ENCODE measurements at regions not wholly inside any gene's neighbourhood (a gene's known extent, or its start where the extent isn't known, plus 50 kb on each side); places are given as distances from the start of the nearest gene placed in this dataset.

DNA sequence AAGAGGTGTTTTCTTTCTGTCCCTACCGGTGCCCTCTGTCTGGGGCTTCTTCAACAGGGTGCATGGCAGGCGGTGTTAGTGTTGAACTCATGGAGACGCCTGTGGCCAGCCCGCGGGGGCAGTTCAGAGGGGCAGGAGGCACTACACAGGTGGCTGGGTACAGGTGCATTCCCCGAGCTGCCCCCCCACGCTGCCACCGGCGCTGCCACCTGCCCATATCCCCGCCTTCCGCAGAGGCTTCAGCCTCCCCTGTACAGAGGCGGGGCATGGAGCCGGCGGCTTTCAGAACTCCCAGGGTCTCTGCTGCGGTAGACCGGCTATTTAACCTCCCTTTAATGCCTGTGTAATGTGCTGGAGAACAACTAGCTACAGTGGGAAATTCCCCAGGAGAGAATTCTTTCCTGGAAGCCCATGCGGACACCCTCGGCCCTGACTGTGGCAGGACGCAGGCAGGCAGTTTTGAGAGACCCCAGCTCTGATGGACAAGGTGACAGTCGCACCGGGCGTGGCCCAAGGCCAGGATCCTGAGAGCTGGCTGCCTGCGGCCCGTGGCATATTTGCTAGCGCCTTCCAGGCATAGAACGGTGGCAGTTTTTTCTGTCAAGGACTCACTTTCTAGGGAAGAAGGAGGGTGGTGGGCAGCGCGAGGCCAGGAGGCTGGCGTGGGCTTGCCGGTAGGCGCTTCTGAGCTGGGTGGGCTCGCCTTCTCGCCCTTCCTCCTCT lies 53.7 kb upstream of the ZNF32 start:
- no peak overlapping the region for H3K27ac ChIP-seq (ENCODE audit: low read depth in 1 of 2, low read length in 2 of 2)
- no peaks in the 10 kb centered on the region for H3K4me1 ChIP-seq (ENCODE audit: control insufficient read depth in 4 of 4, insufficient read depth in 4 of 4, low read length in 3 of 4)
- H3K9me3 ChIP-seq (ENCODE audit: control insufficient read depth in 4 of 4, low read length in 3 of 4): no peaks in the 10 kb centered on the region
- H3K9ac ChIP-seq (ENCODE audit: low read depth in 1 of 2, low read length in 2 of 2): no peak overlapping the region
- WGBS: 90% methylated on average over 33 of the region's 33 CpGs
- TF ChIP-seq FOXA2 (IDR thresholded peaks at IDR 0.05) (no peak), FOXA1 (IDR thresholded peaks at IDR 0.05) (no peak)
- TF ChIP-seq, protein P1, sequence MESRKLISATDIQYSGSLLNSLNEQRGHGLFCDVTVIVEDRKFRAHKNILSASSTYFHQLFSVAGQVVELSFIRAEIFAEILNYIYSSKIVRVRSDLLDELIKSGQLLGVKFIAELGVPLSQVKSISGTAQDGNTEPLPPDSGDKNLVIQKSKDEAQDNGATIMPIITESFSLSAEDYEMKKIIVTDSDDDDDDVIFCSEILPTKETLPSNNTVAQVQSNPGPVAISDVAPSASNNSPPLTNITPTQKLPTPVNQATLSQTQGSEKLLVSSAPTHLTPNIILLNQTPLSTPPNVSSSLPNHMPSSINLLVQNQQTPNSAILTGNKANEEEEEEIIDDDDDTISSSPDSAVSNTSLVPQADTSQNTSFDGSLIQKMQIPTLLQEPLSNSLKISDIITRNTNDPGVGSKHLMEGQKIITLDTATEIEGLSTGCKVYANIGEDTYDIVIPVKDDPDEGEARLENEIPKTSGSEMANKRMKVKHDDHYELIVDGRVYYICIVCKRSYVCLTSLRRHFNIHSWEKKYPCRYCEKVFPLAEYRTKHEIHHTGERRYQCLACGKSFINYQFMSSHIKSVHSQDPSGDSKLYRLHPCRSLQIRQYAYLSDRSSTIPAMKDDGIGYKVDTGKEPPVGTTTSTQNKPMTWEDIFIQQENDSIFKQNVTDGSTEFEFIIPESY (IDR thresholded peaks at IDR 0.05): no peak
- no peak overlapping the region for H3K4me3 ChIP-seq (ENCODE audit: low read depth in 1 of 3, low read length in 3 of 3)
- H3K27me3 ChIP-seq (ENCODE audit: control insufficient read depth in 4 of 4, insufficient read depth in 4 of 4, low read length in 3 of 4): peaks cover 0 to 3% (median 0%) of the 10 kb centered on the region in 4 donors
- DNase-seq (ENCODE audit: low spot score): no peak
- H3K36me3 ChIP-seq (ENCODE audit: control insufficient read depth in 4 of 4, insufficient read depth in 3 of 4, low read depth in 1 of 4, low read length in 3 of 4): no peaks in the 10 kb centered on the region

DNA sequence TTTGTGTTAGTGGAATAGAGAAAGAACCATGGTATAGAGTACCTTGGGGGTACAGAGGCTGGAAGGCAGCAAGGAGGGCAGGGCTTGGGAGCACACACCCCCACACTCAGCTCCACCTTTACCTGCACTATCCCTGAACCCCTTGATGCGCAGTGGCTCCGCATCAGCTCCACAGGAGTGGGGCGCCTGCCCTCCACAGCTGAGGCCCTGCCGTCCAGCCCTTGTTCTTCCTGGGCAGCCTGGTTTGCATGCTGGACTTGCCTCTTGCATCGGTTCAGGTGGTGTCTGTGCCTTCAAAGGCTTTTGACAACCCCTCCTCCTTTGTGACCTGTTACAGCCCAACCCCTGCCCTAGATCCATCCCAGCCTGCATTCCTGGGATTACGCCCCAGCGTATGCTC lies 52.6 kb upstream of the ZNF32 start:
- no peak overlapping the region for H3K9ac ChIP-seq (ENCODE audit: low read depth in 1 of 2, low read length in 2 of 2)
- no peak for TF ChIP-seq EGR1 (IDR thresholded peaks at IDR 0.05; ENCODE audit: low read depth in 2 of 2)
- no peak for TF ChIP-seq RXRA (IDR thresholded peaks at IDR 0.05)
- no peak for TF ChIP-seq TAF1 (conservative IDR thresholded peaks at IDR 0.05)
- TF ChIP-seq SP1 (IDR thresholded peaks at IDR 0.05): no peak
- no peak for TF ChIP-seq HNF4A (conservative IDR thresholded peaks at IDR 0.05)
- TF ChIP-seq, protein P2, sequence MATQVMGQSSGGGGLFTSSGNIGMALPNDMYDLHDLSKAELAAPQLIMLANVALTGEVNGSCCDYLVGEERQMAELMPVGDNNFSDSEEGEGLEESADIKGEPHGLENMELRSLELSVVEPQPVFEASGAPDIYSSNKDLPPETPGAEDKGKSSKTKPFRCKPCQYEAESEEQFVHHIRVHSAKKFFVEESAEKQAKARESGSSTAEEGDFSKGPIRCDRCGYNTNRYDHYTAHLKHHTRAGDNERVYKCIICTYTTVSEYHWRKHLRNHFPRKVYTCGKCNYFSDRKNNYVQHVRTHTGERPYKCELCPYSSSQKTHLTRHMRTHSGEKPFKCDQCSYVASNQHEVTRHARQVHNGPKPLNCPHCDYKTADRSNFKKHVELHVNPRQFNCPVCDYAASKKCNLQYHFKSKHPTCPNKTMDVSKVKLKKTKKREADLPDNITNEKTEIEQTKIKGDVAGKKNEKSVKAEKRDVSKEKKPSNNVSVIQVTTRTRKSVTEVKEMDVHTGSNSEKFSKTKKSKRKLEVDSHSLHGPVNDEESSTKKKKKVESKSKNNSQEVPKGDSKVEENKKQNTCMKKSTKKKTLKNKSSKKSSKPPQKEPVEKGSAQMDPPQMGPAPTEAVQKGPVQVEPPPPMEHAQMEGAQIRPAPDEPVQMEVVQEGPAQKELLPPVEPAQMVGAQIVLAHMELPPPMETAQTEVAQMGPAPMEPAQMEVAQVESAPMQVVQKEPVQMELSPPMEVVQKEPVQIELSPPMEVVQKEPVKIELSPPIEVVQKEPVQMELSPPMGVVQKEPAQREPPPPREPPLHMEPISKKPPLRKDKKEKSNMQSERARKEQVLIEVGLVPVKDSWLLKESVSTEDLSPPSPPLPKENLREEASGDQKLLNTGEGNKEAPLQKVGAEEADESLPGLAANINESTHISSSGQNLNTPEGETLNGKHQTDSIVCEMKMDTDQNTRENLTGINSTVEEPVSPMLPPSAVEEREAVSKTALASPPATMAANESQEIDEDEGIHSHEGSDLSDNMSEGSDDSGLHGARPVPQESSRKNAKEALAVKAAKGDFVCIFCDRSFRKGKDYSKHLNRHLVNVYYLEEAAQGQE (IDR thresholded peaks at IDR 0.05): no peak
- TF ChIP-seq, protein P3, sequence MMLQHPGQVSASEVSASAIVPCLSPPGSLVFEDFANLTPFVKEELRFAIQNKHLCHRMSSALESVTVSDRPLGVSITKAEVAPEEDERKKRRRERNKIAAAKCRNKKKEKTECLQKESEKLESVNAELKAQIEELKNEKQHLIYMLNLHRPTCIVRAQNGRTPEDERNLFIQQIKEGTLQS (IDR thresholded peaks at IDR 0.05): no peak
- no peak for TF ChIP-seq RAD21 (IDR thresholded peaks at IDR 0.05)
- no peak for TF ChIP-seq GABPA (IDR thresholded peaks at IDR 0.05 in 1 of 2, conservative IDR thresholded peaks at IDR 0.05 in 1 of 2)
- TF ChIP-seq, protein P1 (IDR thresholded peaks at IDR 0.05): no peak
- TF ChIP-seq, protein P4, sequence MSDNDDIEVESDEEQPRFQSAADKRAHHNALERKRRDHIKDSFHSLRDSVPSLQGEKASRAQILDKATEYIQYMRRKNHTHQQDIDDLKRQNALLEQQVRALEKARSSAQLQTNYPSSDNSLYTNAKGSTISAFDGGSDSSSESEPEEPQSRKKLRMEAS (IDR thresholded peaks at IDR 0.05): no peak
- no peak for TF ChIP-seq FOXA2 (IDR thresholded peaks at IDR 0.05)
- H3K27me3 ChIP-seq (ENCODE audit: control insufficient read depth in 4 of 4, insufficient read depth in 4 of 4, low read length in 3 of 4): peaks cover 0 to 3% (median 0%) of the 10 kb centered on the region in 4 donors
- H3K36me3 ChIP-seq (ENCODE audit: control insufficient read depth in 4 of 4, insufficient read depth in 3 of 4, low read depth in 1 of 4, low read length in 3 of 4): no peaks in the 10 kb centered on the region
- no peaks in the 10 kb centered on the region for H3K9me3 ChIP-seq (ENCODE audit: control insufficient read depth in 4 of 4, low read length in 3 of 4)
- WGBS: 94% methylated on average over 7 of the region's 7 CpGs
- H3K4me3 ChIP-seq (ENCODE audit: low read depth in 1 of 3, low read length in 3 of 3): no peak overlapping the region
- no peak overlapping the region for H3K27ac ChIP-seq (ENCODE audit: low read depth in 1 of 2, low read length in 2 of 2)
- H3K4me1 ChIP-seq (ENCODE audit: control insufficient read depth in 4 of 4, insufficient read depth in 4 of 4, low read length in 3 of 4): no peaks in the 10 kb centered on the region
- DNase-seq (ENCODE audit: low spot score): no peak

Measured in liver (tissue), 7 donors.